GM12892 (cell line): ENCODE measurements at regions not wholly inside any gene's neighbourhood (a gene's known extent, or its start where the extent isn't known, plus 50 kb on each side); places are given as distances from the start of the nearest gene placed in this dataset.

Experiments used
- DNase-seq: peaks from one replicate; pipeline ENCODE4 v3.0.0; 2011; ENCODE audit not compliant: insufficient read length
- FAIRE-seq: peaks from 2 replicates; lab custom pipeline; 2011; peaks lifted over from hg19 to GRCh38; lab: Jason Lieb, UNC
- POLR2A ChIP-seq: IDR thresholded peaks from 2 replicates; pipeline ENCODE4 v1.6.1; 2011; ENCODE audit warnings: low read depth, low read length, control low read depth
- POLR2AphosphoS5 ChIP-seq: IDR thresholded peaks from 2 replicates; pipeline ENCODE4 v1.6.1; 2011; ENCODE audit warnings: low read depth, low read length, control low read depth
- TAF1 ChIP-seq: IDR thresholded peaks from 2 replicates; pipeline ENCODE4 v1.6.1; 2011; ENCODE audit warnings: low read depth, mild to moderate bottlenecking, control low read depth, low read length, borderline replicate concordance

DNA sequence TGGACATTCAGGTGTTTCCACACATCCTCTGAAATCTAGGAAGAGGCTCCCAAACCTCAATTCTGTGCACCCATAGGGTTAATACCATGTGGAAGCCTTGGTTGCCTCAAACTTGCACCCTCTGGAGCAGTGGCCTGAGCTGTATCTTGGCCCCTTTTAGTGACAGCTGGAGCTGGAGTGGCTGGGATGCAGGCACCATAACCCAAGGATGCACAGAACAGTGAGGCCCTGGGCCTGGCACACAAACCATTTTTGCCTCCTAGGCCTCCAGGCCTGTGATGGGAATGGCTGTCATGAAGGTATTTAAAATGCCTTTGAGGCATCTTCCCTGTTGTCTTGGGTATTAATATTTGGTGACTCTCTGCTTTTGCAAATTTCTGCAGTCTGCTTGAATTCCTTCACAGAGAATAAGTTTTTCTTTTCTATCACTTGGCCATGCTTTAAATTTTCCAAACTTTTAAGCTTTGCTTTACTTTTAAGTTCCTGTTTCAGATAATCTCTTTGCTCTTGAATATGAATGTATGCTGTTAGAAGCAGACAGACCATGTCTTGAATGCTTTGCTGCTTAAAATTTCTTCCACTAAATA, 1594.5 kb upstream of the PCDH20 start:
- FAIRE-seq (no peak), DNase-seq (no peak)
- TF ChIP-seq TAF1 (no peak), POLR2AphosphoS5 (no peak), POLR2A (no peak)

- DNase-seq = no peak
- no peak for FAIRE-seq
- TF ChIP-seq TAF1 (no peak), POLR2AphosphoS5 (no peak), POLR2A (no peak)
Observed at GRCh38 chr13:63005625-63006024, 1590.0 kb upstream of the PCDH20 start.

- TF ChIP-seq POLR2AphosphoS5 = no peak
- no peak for TF ChIP-seq POLR2A
- no peak for TF ChIP-seq TAF1
- FAIRE-seq (no peak), DNase-seq (no peak)
Observed at GRCh38 chr13:62997696-62998095, 1582.0 kb upstream of the PCDH20 start.

DNA sequence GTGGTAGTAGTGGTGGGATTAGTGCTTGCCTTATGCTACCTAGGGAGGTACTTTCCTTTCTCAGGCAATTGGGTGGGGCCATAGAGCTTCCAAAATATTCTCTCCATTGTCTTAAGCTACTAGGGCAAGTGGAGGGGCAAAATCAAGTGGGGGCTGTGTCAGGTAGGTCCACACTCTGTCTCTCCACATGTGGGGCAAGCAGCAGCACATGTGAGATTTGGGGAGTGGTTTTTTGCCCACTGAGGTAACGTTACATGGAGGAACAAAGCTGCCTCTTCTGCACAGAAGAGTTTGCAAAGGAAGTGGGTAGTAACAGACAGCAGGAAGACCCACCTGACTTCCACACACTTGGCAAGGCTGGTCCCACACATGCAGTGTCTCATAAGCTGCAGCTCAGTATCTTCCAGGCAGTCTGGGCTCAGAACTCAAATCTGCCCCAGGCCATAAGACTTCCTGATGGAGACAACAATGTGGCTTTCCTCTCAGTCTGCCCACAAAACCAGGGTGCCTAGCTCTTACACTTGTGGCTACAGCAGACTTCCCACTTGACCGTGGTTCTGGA, 1581.5 kb upstream of the PCDH20 start:
- TF ChIP-seq POLR2A (no peak), POLR2AphosphoS5 (no peak), TAF1 (no peak)
- DNase-seq (no peak), FAIRE-seq (no peak)

- TF ChIP-seq POLR2A = no peak
- no peak for TF ChIP-seq POLR2AphosphoS5
- TF ChIP-seq TAF1 = no peak
- FAIRE-seq (no peak), DNase-seq (no peak)
Observed at GRCh38 chr13:62973804-62974203, 1558.2 kb upstream of the PCDH20 start.

DNA sequence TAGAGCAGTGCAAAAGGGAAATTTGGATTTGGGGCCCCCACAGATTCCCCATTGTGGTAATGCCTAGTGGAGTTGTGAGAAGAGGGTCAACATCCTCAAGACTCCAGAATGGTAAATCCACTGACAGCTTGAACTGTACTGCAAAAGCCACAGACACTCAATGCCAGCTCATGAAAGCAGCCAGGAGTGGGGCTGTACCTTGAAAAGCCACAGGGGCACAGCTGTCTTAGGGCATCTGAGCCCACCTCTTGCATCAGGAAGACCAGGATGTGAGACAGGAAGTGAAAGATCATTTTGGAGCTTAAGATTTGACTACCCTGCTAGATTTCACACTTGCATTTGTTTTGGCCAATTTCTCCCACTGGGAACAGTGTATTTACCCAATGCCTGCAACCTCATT, 1548.9 kb upstream of the PCDH20 start:
- no peak for TF ChIP-seq POLR2A
- no peak for TF ChIP-seq TAF1
- no peak for TF ChIP-seq POLR2AphosphoS5
- no peak for DNase-seq
- FAIRE-seq = no peak

DNA sequence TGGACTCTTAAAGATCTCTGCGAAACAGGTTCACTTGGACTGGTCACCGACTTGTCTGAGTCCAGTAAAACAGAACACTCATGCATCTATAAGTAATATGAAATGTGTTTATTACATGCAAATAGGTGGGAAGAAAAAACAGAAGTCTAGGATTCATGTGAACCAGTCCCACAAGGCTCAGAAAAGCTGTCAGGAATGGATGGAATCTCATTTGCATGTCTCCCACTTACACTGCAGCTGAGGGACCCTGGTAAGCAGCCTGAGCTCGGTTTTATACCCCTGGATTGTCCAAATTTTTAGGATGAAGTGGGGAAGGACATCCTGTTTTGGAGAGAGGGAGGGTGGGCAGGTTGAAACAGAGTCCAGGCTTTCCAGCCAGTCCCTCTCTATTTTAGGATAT, 1545.1 kb upstream of the PCDH20 start:
- DNase-seq (no peak), FAIRE-seq (no peak)
- TF ChIP-seq POLR2AphosphoS5 = no peak
- no peak for TF ChIP-seq TAF1
- no peak for TF ChIP-seq POLR2A

- no peak for TF ChIP-seq TAF1
- TF ChIP-seq POLR2AphosphoS5 = no peak
- TF ChIP-seq POLR2A = no peak
- FAIRE-seq (no peak), DNase-seq (no peak)
Observed at GRCh38 chr13:62933809-62934208, 1518.2 kb upstream of the PCDH20 start.

GRCh38 chr13:62932256-62932883, 1516.7 kb upstream of the PCDH20 start:
- no peak for TF ChIP-seq TAF1
- TF ChIP-seq POLR2A = no peak
- TF ChIP-seq POLR2AphosphoS5 = no peak
- no peak for DNase-seq
- no peak for FAIRE-seq

DNA sequence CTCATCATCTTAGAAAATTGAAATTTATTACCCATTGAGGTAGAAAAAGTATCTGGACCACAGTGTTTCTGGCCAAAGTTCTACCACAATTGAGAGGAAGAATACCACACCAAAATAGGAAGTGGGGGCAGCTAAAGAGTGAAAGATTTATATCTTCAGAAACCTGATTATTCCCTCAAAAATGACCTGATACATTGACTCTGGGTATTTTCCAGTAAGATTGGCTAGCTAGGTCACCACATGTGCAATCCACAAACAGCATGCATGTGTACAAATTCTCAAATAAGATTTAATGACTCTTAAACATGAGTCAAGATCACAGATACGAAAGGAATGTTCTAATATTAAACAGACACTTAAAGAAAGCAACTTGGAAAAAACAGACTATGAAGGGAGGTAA, 1516.2 kb upstream of the PCDH20 start:
- FAIRE-seq (no peak), DNase-seq (no peak)
- TF ChIP-seq POLR2AphosphoS5 (no peak), POLR2A (no peak), TAF1 (no peak)

- no peak for TF ChIP-seq POLR2A
- TF ChIP-seq POLR2AphosphoS5 = no peak
- no peak for TF ChIP-seq TAF1
- FAIRE-seq = no peak
- no peak for DNase-seq
Observed at GRCh38 chr13:62924395-62924794, 1508.7 kb upstream of the PCDH20 start.

- DNase-seq = no peak
- no peak for TF ChIP-seq POLR2A
- no peak for TF ChIP-seq TAF1
- TF ChIP-seq POLR2AphosphoS5 = no peak
- FAIRE-seq = no peak
Observed at GRCh38 chr13:62920159-62920558, 1504.5 kb upstream of the PCDH20 start.

- TF ChIP-seq POLR2A (no peak), TAF1 (no peak), POLR2AphosphoS5 (no peak)
- no peak for DNase-seq
- no peak for FAIRE-seq
Observed at GRCh38 chr13:62919491-62919890, 1503.8 kb upstream of the PCDH20 start.
